GM12865 (cell line): ENCODE measurements at regions not wholly inside any gene's neighbourhood (a gene's known extent, or its start where the extent isn't known, plus 50 kb on each side); places are given as distances from the start of the nearest gene placed in this dataset.

Source experiments
- DNase-seq: peaks from one replicate; pipeline ENCODE4 v3.0.0; 2010; ENCODE audit warnings: low read depth
- H3K4me3 ChIP-seq: 2 replicates; pipeline ENCODE4 v1.5.1; 2011; ENCODE audit warnings: mild to moderate bottlenecking, low read depth, low read length, control low read depth
- TF ChIP-seq, protein P1 (sequence below): IDR thresholded peaks from 2 replicates; pipeline ENCODE4 v1.5.1; 2011; ENCODE audit warnings: low read length, control low read depth, low read depth, inconsistent platforms; ENCODE audit not compliant: insufficient read depth; ENCODE audit errors: missing control alignments

DNA sequence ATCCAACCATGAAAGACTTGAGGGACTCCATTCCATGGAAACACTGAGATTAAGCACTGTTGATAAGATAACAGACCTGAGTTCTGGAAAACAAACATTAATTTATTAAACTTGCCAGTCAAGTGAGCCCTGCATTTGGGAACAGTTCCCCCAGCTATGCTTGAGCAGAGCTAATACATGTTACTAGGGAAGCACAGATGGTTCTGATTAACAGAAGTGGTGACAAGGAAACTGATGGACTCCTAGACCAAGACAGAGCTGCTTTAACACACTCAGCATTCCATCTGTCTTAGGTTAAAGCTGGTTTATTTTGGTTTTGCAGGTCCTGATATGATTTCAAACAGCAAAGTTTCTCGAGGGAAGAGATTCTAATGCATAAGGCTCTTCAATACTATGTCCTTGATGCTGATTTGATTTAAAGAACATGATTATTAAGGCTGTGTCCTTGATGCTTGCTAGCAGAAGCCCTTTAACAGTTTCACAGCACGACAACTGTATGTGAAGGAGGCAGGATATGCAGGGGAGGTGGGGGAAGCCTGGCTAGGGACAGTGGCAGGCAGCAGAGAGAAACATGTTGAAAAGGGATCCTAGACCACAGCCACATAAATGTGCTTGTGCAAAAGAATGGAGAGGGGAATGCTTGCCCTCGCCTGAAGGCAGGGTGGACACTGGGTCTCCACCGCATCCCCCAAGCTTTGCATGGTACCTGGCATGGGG is 66.2 kb downstream of the ACTBL2 start:
- no peak for DNase-seq
- no peak overlapping the region for H3K4me3 ChIP-seq

DNA sequence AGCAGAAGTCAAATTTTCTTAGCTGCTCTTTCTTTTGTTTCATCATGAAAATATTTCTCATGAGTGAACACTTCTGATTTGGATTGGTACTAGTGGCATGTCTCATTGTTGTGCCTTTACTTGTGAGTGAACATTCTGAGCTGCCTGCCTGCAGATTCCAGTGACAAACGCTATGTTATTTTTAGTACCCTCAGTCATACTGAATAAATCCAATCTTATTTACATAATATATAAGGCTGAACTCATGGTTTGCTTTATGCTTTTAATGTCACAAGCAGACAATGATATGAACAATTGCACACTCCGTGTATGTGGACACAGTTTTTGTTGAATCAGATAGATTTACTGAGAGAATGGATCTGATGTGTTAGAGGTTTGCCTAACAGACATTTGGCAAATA is 67.8 kb downstream of the ACTBL2 start:
- no peak overlapping the region for H3K4me3 ChIP-seq
- no peak for DNase-seq
- TF ChIP-seq, protein P1, sequence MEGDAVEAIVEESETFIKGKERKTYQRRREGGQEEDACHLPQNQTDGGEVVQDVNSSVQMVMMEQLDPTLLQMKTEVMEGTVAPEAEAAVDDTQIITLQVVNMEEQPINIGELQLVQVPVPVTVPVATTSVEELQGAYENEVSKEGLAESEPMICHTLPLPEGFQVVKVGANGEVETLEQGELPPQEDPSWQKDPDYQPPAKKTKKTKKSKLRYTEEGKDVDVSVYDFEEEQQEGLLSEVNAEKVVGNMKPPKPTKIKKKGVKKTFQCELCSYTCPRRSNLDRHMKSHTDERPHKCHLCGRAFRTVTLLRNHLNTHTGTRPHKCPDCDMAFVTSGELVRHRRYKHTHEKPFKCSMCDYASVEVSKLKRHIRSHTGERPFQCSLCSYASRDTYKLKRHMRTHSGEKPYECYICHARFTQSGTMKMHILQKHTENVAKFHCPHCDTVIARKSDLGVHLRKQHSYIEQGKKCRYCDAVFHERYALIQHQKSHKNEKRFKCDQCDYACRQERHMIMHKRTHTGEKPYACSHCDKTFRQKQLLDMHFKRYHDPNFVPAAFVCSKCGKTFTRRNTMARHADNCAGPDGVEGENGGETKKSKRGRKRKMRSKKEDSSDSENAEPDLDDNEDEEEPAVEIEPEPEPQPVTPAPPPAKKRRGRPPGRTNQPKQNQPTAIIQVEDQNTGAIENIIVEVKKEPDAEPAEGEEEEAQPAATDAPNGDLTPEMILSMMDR = no peak

More for the DNA sequence above, 66.2 kb downstream of the ACTBL2 start:
- TF ChIP-seq, protein P1 = no peak

DNA sequence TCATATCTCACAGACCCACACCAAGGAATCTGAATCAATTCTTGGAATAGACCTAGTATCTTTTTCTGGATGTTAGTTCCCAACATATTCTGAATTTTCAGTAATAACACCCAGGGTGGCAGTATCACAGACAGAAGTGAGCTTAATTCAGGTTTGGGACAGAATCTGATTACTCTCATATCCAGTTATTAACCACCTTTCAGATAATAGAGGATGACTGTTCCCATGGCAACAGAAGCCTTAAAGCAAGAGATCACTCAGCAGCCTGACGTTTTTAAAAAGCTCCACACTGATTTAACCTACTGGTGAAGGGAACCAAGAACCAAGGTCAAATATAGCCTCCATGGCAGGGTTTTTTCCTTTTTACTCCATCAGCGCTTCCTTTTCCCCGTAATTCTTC is 68.4 kb downstream of the ACTBL2 start:
- TF ChIP-seq, protein P1 = no peak
- DNase-seq = no peak
- no peak overlapping the region for H3K4me3 ChIP-seq

DNA sequence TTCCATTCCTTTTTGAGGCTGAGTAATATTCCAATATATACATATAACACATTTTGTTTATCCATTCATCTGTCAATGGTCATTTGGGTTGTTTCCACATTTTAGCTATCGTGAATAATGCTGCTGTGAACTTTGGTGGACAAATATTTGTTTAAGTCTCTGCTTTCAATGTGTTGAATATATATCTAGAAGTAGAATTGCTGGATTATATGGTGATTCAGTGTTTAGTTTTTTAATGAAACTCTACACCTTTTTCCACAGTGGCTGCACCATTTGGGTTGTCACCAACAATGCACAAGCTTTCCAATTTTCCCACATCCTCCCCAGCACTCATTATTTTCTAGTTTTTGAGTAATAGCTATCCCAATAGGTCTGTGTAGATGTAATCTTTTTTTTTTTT is 69.5 kb downstream of the ACTBL2 start:
- no peak overlapping the region for H3K4me3 ChIP-seq
- TF ChIP-seq, protein P1 = no peak
- no peak for DNase-seq

DNA sequence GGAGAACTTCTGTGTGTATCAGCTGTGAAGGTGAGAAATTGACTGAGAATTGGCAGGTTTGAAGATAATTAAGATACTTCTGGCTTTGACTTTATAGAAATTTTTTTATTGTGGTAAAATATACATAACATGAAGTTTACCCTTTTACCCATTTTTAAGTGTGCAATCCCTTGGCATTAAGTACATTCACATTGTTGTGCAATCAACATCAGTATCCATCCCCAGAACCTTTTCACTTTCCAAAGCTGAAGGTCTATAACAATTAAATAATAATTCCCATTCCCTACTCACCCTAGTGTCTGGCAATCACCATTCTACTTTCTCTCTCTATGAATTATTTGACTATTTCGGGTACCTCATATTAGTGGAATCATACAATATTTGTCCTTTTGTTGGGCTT is 69.9 kb downstream of the ACTBL2 start:
- H3K4me3 ChIP-seq = no peak overlapping the region
- no peak for DNase-seq
- TF ChIP-seq, protein P1 = no peak

DNA sequence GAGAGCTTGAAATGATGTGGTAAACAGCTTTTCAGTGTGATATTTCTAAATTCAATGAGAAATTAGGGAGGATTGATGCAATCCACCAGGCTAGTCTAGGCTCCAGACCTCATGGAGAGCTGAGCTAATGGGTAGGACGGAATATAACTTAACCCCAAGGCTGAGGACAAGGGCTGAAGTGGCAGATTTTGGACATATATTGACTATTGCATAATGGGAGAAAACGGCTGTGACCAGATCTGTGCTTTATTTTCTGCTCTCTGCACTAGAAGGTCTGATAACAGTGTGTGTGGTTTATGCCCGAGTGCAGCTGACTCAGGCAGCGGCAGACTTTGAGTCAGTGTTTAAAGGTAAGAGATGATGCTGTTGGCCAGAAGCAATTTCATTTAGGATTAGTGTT is 70.6 kb downstream of the ACTBL2 start:
- no peak overlapping the region for H3K4me3 ChIP-seq
- DNase-seq = no peak
- TF ChIP-seq, protein P1 = no peak

DNA sequence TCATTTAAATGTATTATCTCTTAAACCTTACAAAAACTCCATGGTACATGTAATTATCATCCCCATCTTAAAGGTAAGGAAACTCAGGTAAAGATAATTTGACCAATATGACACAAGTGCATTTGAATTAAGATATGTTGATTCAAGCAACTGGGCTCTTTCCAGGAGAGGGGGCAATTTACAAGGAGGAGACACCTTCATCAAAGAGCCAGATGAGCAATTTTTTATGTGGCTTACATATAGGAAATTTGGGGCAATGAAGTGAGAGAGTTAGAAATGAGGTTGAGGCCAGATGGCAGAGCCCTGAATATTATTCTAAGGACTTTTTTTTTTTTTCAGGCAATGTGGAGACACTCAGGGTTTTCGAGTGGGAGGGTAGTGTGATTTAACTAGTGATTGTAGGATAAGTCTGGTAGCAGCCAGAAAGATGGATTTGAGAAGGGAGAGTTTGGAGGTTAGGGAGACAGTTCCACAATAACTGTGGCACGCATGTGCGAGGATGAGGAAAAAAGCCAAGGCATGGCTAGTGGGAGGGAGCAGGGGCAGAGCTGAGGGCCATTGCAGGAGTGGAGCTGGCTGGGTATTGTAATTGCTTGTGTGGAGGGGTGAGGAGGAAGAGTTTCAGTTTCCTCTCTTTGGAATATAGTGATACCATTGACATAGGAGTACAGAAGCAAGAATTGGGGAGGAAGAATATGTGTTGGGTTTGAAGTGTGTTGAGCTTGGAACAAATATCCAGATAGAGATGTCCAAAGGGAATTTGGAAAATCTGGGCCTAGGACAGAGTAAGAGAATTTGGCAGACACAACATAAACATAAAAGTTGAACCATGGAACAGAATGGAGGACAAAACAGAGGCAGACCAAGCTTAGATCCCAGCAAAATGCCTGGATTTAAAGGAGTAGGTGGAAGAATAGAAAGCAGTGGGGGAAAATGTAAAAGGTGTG is 72.0 kb downstream of the ACTBL2 start:
- DNase-seq = no peak
- TF ChIP-seq, protein P1 = no peak
- no peak overlapping the region for H3K4me3 ChIP-seq
